HepG2 (cell line): ENCODE measurements at regions not wholly inside any gene's neighbourhood (a gene's known extent, or its start where the extent isn't known, plus 50 kb on each side); places are given as distances from the start of the nearest gene placed in this dataset.

Experiments used
- ATAC-seq: fragments of 200-7000 bp; cut with Tn5 transposase; 3 replicates; pipeline ENCODE4 v1.9.1; 2020; ENCODE audit warnings: mild to moderate bottlenecking, moderate library complexity
- BruUV-seq: library from RNA; stranded (reverse); fragments of 400-500 nt; replicated peaks from 2 replicates; lab custom pipeline; 2021; lab: Mats Ljungman, UMichigan
- CTCF ChIA-PET: fragments of 300-600 bp; formaldehyde crosslinking; extraction: SDS; loops from one replicate; lab custom pipeline; 2021; ENCODE audit warnings: low total read pairs, inconsistent platforms, low intra/inter-chr PET ratio; lab: Yijun Ruan, JAX
- POLR2A ChIA-PET: fragments of 350-600 bp; sonication (Branson Sonifier 250); formaldehyde crosslinking; loops from one replicate; lab custom pipeline; 2020; ENCODE audit warnings: antibody characterized with exemption, inconsistent platforms; lab: Yijun Ruan, JAX
- DNase-seq: peaks from one replicate; pipeline ENCODE4 v3.0.0-alpha.2; 2015; ENCODE audit warnings: low spot score
- FAIRE-seq: peaks from 3 replicates; lab custom pipeline; 2011; peaks lifted over from hg19 to GRCh38; lab: Jason Lieb, UNC
- H2AFZ ChIP-seq: one replicate; pipeline ENCODE4 v1.6.1; 2011; ENCODE audit warnings: low read length, inconsistent platforms
- H3K27ac ChIP-seq: fragments of 300-600 bp; 3 replicates; pipeline ENCODE4 v1.8.0; 2011; ENCODE audit warnings: mixed run types, mild to moderate bottlenecking, mixed read lengths, low read length, inconsistent platforms; ENCODE audit not compliant: insufficient read depth; ENCODE audit errors: extremely low read length
- H3K27me3 ChIP-seq, 2 experiments: fragments of 200-600 bp in 1 of 2; 2 replicates in 1 of 2; 3 replicates in 1 of 2; pipeline versions ENCODE4 v1.6.0 to v1.8.0; 2011; ENCODE audit warnings: low read length in 2 of 2, mild to moderate bottlenecking in 2 of 2, moderate library complexity in 2 of 2, inconsistent platforms in 1 of 2; ENCODE audit not compliant: insufficient read depth in 2 of 2, control insufficient read depth in 1 of 2
- H3K36me3 ChIP-seq, 2 experiments: fragments of 200-600 bp in 1 of 2; replicated peaks in 1 of 2; 2 replicates in 1 of 2; 3 replicates in 1 of 2; pipeline versions ENCODE4 v1.5.1 to v1.8.0; 2011; ENCODE audit warnings: low read length in 2 of 2, inconsistent platforms in 1 of 2; ENCODE audit not compliant: insufficient read depth in 2 of 2, control insufficient read depth in 1 of 2
- H3K4me1 ChIP-seq: 2 replicates; pipeline ENCODE4 v1.5.1; 2012; ENCODE audit warnings: low read length, inconsistent platforms; ENCODE audit not compliant: insufficient read depth
- H3K4me2 ChIP-seq: 2 replicates; pipeline ENCODE4 v1.6.0; 2011; ENCODE audit warnings: low read depth, low read length, inconsistent platforms
- H3K4me3 ChIP-seq, 3 experiments: fragments of 200-600 bp in 1 of 3; sonication (generic), shearing (Covaris generic) in 1 of 3; replicated peaks in 1 of 3; 2 replicates each; pipeline ENCODE4 v1.5.1; 2011 to 2016; ENCODE audit warnings: low read length in 3 of 3, inconsistent platforms in 2 of 3, low read depth in 2 of 3, mild to moderate bottlenecking in 2 of 3, control low read depth in 1 of 3, mixed read lengths in 1 of 3; ENCODE audit not compliant: insufficient read depth in 1 of 3
- H3K79me2 ChIP-seq: one replicate; pipeline ENCODE4 v1.6.1; 2011; ENCODE audit warnings: low read length, inconsistent platforms; ENCODE audit not compliant: insufficient read depth
- H3K9ac ChIP-seq: 2 replicates; pipeline ENCODE4 v1.6.0; 2011; ENCODE audit warnings: mild to moderate bottlenecking, low read depth, low read length, inconsistent platforms; ENCODE audit not compliant: insufficient read depth
- H3K9me3 ChIP-seq: 2 replicates; pipeline ENCODE4 v1.5.1; 2012; ENCODE audit warnings: mild to moderate bottlenecking, low read length
- H4K20me1 ChIP-seq: 2 replicates; pipeline ENCODE4 v1.6.0; 2011; ENCODE audit warnings: inconsistent platforms, mild to moderate bottlenecking, low read length, moderate library complexity; ENCODE audit not compliant: insufficient read depth
- ELF3 ChIP-seq: IDR thresholded peaks from 2 replicates; pipeline ENCODE4 v1.6.1; 2016; ENCODE audit warnings: missing genetic modification reagents, missing compliant biosample characterization
- ETV6 ChIP-seq: sonication (generic); formaldehyde crosslinking; conservative IDR thresholded peaks from 2 replicates; pipeline ENCODE4 v1.4.0; 2020; ENCODE audit warnings: missing genetic modification reagents
- JUN ChIP-seq: sonication (generic); formaldehyde crosslinking; IDR thresholded peaks from 2 replicates; pipeline ENCODE4 v1.4.0; 2020; ENCODE audit warnings: mild to moderate bottlenecking, missing genetic modification reagents
- PHF5A ChIP-seq: IDR thresholded peaks from one replicate; pipeline ENCODE4 v1.6.1; 2018; ENCODE audit warnings: low read depth, missing genetic modification reagents; ENCODE audit not compliant: unreplicated experiment
- SATB2 ChIP-seq: sonication (generic); formaldehyde crosslinking; IDR thresholded peaks from 2 replicates; pipeline ENCODE4 v1.5.0; 2020; ENCODE audit warnings: missing genetic modification reagents
- SOX6 ChIP-seq, 2 experiments: fragments of 450-650 bp in 1 of 2; sonication (generic) in 1 of 2; formaldehyde crosslinking in 1 of 2; IDR thresholded peaks; 2 replicates each; pipeline versions ENCODE4 v1.4.0 to v1.6.1; 2017 to 2020; ENCODE audit warnings: antibody characterized with exemption in 1 of 2, mild to moderate bottlenecking in 1 of 2, missing genetic modification reagents in 1 of 2
- ZNF329 ChIP-seq: sonication (generic); formaldehyde crosslinking; IDR thresholded peaks from 2 replicates; pipeline ENCODE4 v1.9.0; 2021; ENCODE audit warnings: low read depth, mild to moderate bottlenecking, missing genetic modification reagents
- ZNF333 ChIP-seq: sonication (generic); formaldehyde crosslinking; IDR thresholded peaks from 2 replicates; pipeline ENCODE4 v1.4.0; 2020; ENCODE audit warnings: mild to moderate bottlenecking, missing genetic modification reagents, borderline replicate concordance
- ZNF343 ChIP-seq: sonication (generic); formaldehyde crosslinking; IDR thresholded peaks from 2 replicates; pipeline ENCODE4 v1.4.0; 2020; ENCODE audit warnings: mild to moderate bottlenecking, missing genetic modification reagents
- ZNF703 ChIP-seq: sonication (generic); formaldehyde crosslinking; IDR thresholded peaks from 2 replicates; pipeline ENCODE4 v1.5.1; 2020; ENCODE audit warnings: missing genetic modification reagents, mild to moderate bottlenecking, moderate library complexity, borderline replicate concordance
- ZSCAN21 ChIP-seq: sonication (generic); formaldehyde crosslinking; IDR thresholded peaks from 2 replicates; pipeline ENCODE4 v1.8.0; 2022; ENCODE audit warnings: mild to moderate bottlenecking, missing genetic modification reagents, moderate library complexity, borderline replicate concordance
- WGBS: methylation state at CpG from one replicate; pipeline ENCODE4 v1.1.6; 2017; ENCODE audit warnings: low lambda C conversion rate; 5-methylcytosine and 5-hydroxymethylcytosine counted together
- in situ Hi-C: cut with HindIII; loops from 2 replicates; pipeline ENCODE4 v1.10.0; 2017; ENCODE audit warnings: low pct_unique_long_range_greater_than_20kb; ENCODE audit not compliant: extremely low pct_ligation_motif_present
- intact Hi-C: fragments of 100-400 bp; cut with micrococcal nuclease; formaldehyde crosslinking; loops from one replicate; pipeline ENCODE4 v1.10.0; 2022; ENCODE audit not compliant: unreplicated experiment
- TF ChIP-seq, protein P1 (sequence below): sonication (generic); formaldehyde crosslinking; IDR thresholded peaks from 2 replicates; pipeline ENCODE4 v1.5.0; 2020; ENCODE audit warnings: missing genetic modification reagents, mild to moderate bottlenecking, borderline replicate concordance
- TF ChIP-seq, protein P2 (sequence below): sonication (generic); formaldehyde crosslinking; IDR thresholded peaks from 2 replicates; pipeline ENCODE4 v1.5.1; 2020; ENCODE audit warnings: mild to moderate bottlenecking, moderate library complexity, missing genetic modification reagents
- TF ChIP-seq, protein P3 (sequence below): sonication (generic); formaldehyde crosslinking; conservative IDR thresholded peaks from 2 replicates; pipeline ENCODE4 v1.4.0; 2020; ENCODE audit warnings: missing genetic modification reagents

DNA sequence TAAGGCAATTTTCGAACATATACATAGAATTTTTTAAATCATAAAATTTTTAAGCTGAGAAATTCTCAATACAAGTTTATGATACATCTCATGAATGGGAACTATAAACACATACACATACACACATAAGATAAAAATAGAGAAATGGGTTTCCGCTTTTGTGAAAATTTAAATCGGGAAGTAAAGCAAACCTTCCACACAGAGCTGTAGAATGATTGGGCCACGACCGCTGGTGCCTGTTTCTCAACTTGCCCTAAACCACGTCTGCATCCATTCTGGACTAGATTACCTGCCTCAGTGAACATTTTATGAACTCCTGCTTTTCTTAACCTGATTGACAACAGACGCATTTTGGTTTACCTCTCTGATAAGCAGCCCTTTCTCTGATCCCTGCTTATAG lies 264.4 kb downstream of the SKAP2 start:
- intact Hi-C loops (no loop called here), in situ Hi-C loops (no loop called here)
- no peak for ATAC-seq
- H3K9ac ChIP-seq, result no peak overlapping the region
- no TSS peak for BruUV-seq
- WGBS, result 28% methylated on average over 7 of the region's 7 CpGs
- no peaks in the 10 kb centered on the region for H3K36me3 ChIP-seq
- no peaks in the 10 kb centered on the region for H3K4me1 ChIP-seq
- no peak overlapping the region for H2AFZ ChIP-seq
- H3K27me3 ChIP-seq, result peaks cover 0 to 11% of the 10 kb centered on the region in 2 experiments; a peak in 1 of 5 replicates
- H3K79me2 ChIP-seq, result no peaks in the 10 kb centered on the region
- H3K9me3 ChIP-seq, result no peaks in the 10 kb centered on the region
- H3K4me2 ChIP-seq, result no peak overlapping the region
- ChIA-PET CTCF (no interaction called here), POLR2A (no interaction called here)
- TF ChIP-seq ZSCAN21 (CRISPR knock-in tag), result no peak
- TF ChIP-seq, protein P1, sequence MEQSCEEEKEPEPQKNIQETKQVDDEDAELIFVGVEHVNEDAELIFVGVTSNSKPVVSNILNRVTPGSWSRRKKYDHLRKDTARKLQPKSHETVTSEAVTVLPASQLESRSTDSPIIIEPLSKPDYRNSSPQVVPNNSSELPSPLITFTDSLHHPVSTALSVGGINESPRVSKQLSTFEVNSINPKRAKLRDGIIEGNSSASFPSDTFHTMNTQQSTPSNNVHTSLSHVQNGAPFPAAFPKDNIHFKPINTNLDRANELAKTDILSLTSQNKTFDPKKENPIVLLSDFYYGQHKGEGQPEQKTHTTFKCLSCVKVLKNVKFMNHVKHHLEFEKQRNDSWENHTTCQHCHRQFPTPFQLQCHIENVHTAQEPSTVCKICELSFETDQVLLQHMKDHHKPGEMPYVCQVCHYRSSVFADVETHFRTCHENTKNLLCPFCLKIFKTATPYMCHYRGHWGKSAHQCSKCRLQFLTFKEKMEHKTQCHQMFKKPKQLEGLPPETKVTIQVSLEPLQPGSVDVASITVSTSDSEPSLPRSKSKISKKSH (CRISPR knock-in tag), result no peak
- no peak overlapping the region for H3K4me3 ChIP-seq
- no peak for FAIRE-seq
- no peaks in the 10 kb centered on the region for H4K20me1 ChIP-seq
- no peak overlapping the region for H3K27ac ChIP-seq
- no peak for DNase-seq

DNA sequence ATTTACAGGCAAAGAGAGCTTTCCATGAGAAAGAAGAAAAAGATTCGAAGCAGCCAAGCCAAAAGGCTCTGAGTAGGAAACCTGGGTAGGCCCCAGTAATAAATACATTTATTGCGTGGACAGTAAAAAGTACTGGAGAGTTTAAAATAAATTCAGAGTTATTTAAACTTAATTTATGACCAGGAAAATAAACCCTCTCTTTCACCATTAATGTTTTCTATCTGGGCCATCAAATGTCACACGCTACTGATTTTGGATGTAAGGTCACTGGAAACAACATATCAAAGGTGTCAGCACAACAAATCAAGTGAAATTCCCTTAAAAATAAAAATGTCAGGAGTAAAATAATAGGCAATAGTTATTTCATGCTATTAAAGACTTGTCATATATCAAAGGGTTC lies 264.0 kb downstream of the SKAP2 start:
- no peak for ATAC-seq
- in situ Hi-C loops (no loop called here), intact Hi-C loops (no loop called here)
- Histone ChIP-seq H3K9me3 (no peaks in the 10 kb centered on the region), H3K79me2 (no peaks in the 10 kb centered on the region), H3K4me2 (no peak overlapping the region), H3K9ac (no peak overlapping the region), H3K4me3 (no peak overlapping the region), H3K4me1 (no peaks in the 10 kb centered on the region), H3K27me3 (peaks cover 0 to 10% of the 10 kb centered on the region in 2 experiments; a peak in 1 of 5 replicates), H3K27ac (no peak overlapping the region), H3K36me3 (no peaks in the 10 kb centered on the region), H4K20me1 (no peaks in the 10 kb centered on the region), H2AFZ (no peak overlapping the region)
- CTCF ChIA-PET, result no interaction called here
- no peak for DNase-seq
- BruUV-seq, result no TSS peak
- 17% methylated on average over 3 of the region's 3 CpGs for WGBS
- POLR2A ChIA-PET, result no interaction called here
- FAIRE-seq, result no peak
- TF ChIP-seq, protein P2, sequence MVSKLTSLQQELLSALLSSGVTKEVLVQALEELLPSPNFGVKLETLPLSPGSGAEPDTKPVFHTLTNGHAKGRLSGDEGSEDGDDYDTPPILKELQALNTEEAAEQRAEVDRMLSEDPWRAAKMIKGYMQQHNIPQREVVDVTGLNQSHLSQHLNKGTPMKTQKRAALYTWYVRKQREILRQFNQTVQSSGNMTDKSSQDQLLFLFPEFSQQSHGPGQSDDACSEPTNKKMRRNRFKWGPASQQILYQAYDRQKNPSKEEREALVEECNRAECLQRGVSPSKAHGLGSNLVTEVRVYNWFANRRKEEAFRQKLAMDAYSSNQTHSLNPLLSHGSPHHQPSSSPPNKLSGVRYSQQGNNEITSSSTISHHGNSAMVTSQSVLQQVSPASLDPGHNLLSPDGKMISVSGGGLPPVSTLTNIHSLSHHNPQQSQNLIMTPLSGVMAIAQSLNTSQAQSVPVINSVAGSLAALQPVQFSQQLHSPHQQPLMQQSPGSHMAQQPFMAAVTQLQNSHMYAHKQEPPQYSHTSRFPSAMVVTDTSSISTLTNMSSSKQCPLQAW (CRISPR knock-in tag), result no peak
- TF ChIP-seq PHF5A (CRISPR knock-in tag) (no peak), ZNF343 (CRISPR knock-in tag) (no peak), SATB2 (CRISPR knock-in tag) (no peak), ZNF329 (CRISPR knock-in tag) (no peak), JUN (CRISPR knock-in tag) (no peak), ZNF333 (CRISPR knock-in tag) (no peak), ETV6 (CRISPR knock-in tag) (no peak), ZNF703 (no peak), SOX6 (IDR thresholded peaks at IDR 0.05) (no peak), SOX6 (CRISPR knock-in tag; IDR thresholded peaks at IDR 0.05) (no peak), ELF3 (CRISPR knock-in tag) (no peak)
- TF ChIP-seq, protein P3, sequence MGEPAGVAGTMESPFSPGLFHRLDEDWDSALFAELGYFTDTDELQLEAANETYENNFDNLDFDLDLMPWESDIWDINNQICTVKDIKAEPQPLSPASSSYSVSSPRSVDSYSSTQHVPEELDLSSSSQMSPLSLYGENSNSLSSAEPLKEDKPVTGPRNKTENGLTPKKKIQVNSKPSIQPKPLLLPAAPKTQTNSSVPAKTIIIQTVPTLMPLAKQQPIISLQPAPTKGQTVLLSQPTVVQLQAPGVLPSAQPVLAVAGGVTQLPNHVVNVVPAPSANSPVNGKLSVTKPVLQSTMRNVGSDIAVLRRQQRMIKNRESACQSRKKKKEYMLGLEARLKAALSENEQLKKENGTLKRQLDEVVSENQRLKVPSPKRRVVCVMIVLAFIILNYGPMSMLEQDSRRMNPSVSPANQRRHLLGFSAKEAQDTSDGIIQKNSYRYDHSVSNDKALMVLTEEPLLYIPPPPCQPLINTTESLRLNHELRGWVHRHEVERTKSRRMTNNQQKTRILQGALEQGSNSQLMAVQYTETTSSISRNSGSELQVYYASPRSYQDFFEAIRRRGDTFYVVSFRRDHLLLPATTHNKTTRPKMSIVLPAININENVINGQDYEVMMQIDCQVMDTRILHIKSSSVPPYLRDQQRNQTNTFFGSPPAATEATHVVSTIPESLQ (CRISPR knock-in tag), result no peak
